Endothelial cell (in vitro differentiated cells): ENCODE measurements at regions not wholly inside any gene's neighbourhood (a gene's known extent, or its start where the extent isn't known, plus 50 kb on each side); places are given as distances from the start of the nearest gene placed in this dataset.

ENCODE experiments used
- DNase-seq: peaks from one replicate; pipeline ENCODE4 v3.0.0; 2021; ENCODE audit warnings: low spot score
- H3K27ac Mint-ChIP-seq: one replicate; pipeline ENCODE4 v1.8.0; 2021; ENCODE audit warnings: mixed read lengths, inconsistent platforms; ENCODE audit not compliant: unreplicated experiment
- H3K27me3 Mint-ChIP-seq: one replicate; pipeline ENCODE4 v1.8.0; 2021; ENCODE audit warnings: mild to moderate bottlenecking, moderate library complexity, mixed read lengths, inconsistent platforms; ENCODE audit not compliant: unreplicated experiment
- H3K36me3 Mint-ChIP-seq: one replicate; pipeline ENCODE4 v1.8.0; 2021; ENCODE audit warnings: mild to moderate bottlenecking, low read depth, mixed read lengths, inconsistent platforms; ENCODE audit not compliant: unreplicated experiment
- H3K4me1 Mint-ChIP-seq: one replicate; pipeline ENCODE4 v1.8.0; 2021; ENCODE audit warnings: mild to moderate bottlenecking, mixed read lengths, inconsistent platforms; ENCODE audit not compliant: unreplicated experiment
- H3K4me3 Mint-ChIP-seq: one replicate; pipeline ENCODE4 v1.8.0; 2021; ENCODE audit warnings: mild to moderate bottlenecking, mixed read lengths, inconsistent platforms; ENCODE audit not compliant: unreplicated experiment
- H3K9me3 Mint-ChIP-seq: one replicate; pipeline ENCODE4 v1.8.0; 2021; ENCODE audit warnings: mixed read lengths, inconsistent platforms; ENCODE audit not compliant: unreplicated experiment
- TF ChIP-seq, protein P1 (sequence below): fragments of 200-600 bp; sonication (generic); IDR thresholded peaks from one replicate; pipeline ENCODE4 v1.5.0; 2021; ENCODE audit warnings: antibody characterized with exemption; ENCODE audit not compliant: unreplicated experiment

DNA sequence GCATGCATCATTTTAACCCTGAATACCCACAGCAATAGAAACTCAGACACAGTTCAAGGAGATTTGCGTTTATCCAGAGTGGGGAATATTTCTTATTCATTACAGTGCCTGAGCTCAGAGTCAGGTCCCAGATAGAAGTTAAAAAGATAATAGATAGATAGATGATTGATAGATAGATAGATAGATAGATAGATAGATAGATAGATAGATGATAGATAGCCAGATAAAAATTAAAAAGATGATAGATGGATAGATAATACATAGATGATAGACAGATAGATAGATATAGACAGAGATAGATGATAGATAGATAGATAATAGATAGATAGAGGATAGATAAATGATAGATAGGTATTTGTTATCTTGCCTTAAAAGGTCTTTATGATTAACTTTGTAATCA, 184.7 kb downstream of the MYLK4 start:
- DNase-seq = no peak
- TF ChIP-seq, protein P1, sequence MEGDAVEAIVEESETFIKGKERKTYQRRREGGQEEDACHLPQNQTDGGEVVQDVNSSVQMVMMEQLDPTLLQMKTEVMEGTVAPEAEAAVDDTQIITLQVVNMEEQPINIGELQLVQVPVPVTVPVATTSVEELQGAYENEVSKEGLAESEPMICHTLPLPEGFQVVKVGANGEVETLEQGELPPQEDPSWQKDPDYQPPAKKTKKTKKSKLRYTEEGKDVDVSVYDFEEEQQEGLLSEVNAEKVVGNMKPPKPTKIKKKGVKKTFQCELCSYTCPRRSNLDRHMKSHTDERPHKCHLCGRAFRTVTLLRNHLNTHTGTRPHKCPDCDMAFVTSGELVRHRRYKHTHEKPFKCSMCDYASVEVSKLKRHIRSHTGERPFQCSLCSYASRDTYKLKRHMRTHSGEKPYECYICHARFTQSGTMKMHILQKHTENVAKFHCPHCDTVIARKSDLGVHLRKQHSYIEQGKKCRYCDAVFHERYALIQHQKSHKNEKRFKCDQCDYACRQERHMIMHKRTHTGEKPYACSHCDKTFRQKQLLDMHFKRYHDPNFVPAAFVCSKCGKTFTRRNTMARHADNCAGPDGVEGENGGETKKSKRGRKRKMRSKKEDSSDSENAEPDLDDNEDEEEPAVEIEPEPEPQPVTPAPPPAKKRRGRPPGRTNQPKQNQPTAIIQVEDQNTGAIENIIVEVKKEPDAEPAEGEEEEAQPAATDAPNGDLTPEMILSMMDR = no peak
- Mint-ChIP-seq H3K27me3 (peaks cover 3% of the 10 kb centered on the region), H3K4me1 (peaks cover 2% of the 10 kb centered on the region), H3K4me3 (no peak overlapping the region), H3K9me3 (no peaks in the 10 kb centered on the region), H3K36me3 (peaks cover 3% of the 10 kb centered on the region), H3K27ac (no peak overlapping the region)

DNA sequence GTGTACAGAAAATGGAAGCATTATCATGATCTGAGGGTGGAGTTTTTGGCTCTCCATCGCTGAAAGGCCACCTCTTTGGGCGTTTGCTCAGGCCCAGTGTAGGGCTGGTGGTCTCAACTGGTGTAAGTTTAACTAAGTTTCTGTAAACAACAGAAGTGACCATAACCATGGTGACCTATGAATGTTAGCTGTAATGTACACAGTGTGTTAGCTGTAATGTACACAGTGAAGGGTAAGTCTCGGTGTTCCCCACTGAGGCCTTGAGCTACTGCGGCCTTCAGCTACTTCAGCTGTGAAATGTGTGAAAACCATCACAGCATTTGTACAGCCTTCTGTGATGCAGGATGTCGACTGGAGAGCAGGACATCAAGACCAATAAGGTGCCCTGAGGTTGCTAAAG, 185.2 kb downstream of the MYLK4 start:
- no peaks in the 10 kb centered on the region for H3K9me3 Mint-ChIP-seq
- peaks cover 3% of the 10 kb centered on the region for H3K27me3 Mint-ChIP-seq
- no peak overlapping the region for H3K4me3 Mint-ChIP-seq
- peaks cover 3% of the 10 kb centered on the region for H3K36me3 Mint-ChIP-seq
- H3K4me1 Mint-ChIP-seq = peaks cover 5% of the 10 kb centered on the region
- no peak for DNase-seq
- no peak overlapping the region for H3K27ac Mint-ChIP-seq
- TF ChIP-seq, protein P1 = no peak

DNA sequence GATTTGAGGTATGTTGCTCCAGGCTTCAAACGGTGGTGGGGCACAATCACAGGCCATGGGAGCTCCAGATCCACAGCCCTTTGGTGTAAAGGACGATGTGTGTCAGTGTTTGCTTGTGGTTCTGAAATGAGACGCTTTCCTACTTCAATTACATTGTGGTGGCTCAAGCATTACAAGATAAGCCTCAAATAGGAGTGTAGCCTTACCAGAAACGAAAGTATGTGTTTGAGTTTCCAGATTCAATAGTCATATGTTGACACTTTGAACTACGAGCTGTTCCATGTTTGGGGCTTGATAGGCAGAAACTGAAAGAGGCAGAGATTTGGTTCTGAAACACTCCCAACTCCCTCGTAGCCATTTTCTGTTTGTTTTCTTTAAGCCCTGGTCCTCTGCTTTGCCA, 187.1 kb downstream of the MYLK4 start:
- TF ChIP-seq, protein P1 = no peak
- Mint-ChIP-seq H3K27ac (no peak overlapping the region), H3K4me3 (no peak overlapping the region), H3K27me3 (peaks cover 3% of the 10 kb centered on the region), H3K36me3 (peaks cover 3% of the 10 kb centered on the region), H3K4me1 (peaks cover 5% of the 10 kb centered on the region), H3K9me3 (no peaks in the 10 kb centered on the region)
- no peak for DNase-seq

DNA sequence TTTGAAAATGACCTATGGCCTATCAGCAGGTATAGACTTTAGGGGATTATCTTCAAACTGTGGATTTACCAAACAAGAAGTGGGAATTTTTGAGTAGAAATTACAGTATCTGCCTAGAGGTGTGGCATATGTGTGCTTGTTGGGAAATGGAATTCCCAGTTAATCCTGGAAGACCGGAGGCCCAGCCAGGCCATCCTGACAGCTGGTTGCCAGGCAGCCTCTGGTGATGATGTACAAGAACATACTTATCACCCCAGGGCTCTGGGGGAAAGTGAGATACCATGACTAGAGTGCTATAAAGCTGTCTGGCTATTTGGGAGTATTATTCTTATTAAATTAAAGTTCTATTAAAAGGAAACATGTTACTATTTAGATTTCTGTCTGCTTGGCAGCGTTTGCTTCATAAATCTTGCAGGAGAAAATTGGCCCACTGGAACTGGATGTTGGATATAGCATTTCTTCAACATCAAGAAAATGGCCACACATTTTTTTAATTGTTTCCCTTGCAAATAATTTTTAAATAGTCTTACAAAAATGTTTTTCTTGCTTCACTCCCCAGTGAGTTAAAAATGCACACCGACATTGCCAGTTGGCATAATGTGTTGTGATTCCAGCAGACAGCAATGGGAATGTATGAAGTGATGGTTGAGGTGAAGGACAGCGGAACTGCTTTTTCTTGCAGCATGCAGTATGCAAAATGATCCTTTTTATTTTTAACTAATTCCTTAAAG, 187.8 kb downstream of the MYLK4 start:
- Mint-ChIP-seq H3K4me3 (no peak overlapping the region), H3K27ac (no peak overlapping the region), H3K27me3 (peaks cover 7% of the 10 kb centered on the region), H3K9me3 (no peaks in the 10 kb centered on the region), H3K4me1 (peaks cover 5% of the 10 kb centered on the region), H3K36me3 (no peaks in the 10 kb centered on the region)
- TF ChIP-seq, protein P1 = no peak
- no peak for DNase-seq

DNA sequence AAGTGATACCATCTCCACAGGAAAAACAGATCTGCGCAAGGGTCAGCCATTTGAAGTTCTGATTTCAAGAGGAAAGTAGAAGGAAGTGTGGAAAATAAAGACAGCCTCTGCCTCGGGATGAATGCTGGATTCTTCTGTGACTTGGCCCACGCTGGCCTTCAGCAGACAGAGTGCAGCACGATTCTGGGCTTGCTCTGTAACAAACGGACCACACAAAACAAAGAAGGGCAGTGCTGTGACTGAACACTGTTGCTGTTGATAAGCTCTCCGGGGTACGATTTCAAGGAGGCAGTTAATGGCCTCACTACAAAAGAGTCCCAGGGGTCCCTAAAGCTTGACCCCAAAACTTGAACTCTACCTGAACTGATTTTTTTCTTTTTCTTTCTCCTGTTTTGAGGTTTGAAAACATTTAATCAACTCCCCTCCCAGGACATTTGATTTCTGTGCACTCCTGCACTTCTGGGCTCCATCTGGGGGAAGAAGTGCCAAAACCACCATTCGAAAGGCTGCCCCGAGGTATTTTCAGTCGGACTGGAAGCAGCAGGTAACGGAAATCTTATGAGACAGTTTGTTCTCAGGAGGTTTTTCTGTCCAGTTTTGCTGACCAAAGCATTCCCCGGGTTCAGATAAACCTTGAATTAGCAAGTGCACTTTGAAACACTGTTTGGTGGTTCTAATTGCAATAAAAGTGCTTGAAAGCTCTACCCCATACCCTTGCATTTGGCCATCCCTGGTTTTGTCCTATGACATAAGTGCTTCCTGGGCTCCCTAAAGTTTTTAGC, 189.6 kb downstream of the MYLK4 start:
- H3K4me1 Mint-ChIP-seq = peaks cover 5% of the 10 kb centered on the region

More for the DNA sequence above, 189.6 kb downstream of the MYLK4 start:
- Mint-ChIP-seq H3K36me3 (no peaks in the 10 kb centered on the region), H3K4me3 (no peak overlapping the region), H3K27ac (no peak overlapping the region), H3K27me3 (peaks cover 5% of the 10 kb centered on the region), H3K9me3 (no peaks in the 10 kb centered on the region)
- no peak for DNase-seq
- TF ChIP-seq, protein P1 = no peak
